Duodenal mucosa (tissue), 2 donors: ENCODE measurements at regions not wholly inside any gene's neighbourhood (a gene's known extent, or its start where the extent isn't known, plus 50 kb on each side); places are given as distances from the start of the nearest gene placed in this dataset.

Source experiments
- H3K27ac ChIP-seq: one replicate; pipeline ENCODE4 v1.7.0; 2013; ENCODE audit warnings: low read depth, low read length
- H3K27me3 ChIP-seq, 2 donors: one replicate each; pipeline ENCODE4 v1.7.0; 2013; ENCODE audit warnings: low read length in 2 of 2, control low read depth in 1 of 2; ENCODE audit not compliant: insufficient read depth in 2 of 2, control insufficient read depth in 1 of 2
- H3K36me3 ChIP-seq, 2 donors: one replicate each; pipeline ENCODE4 v1.7.0; 2013; ENCODE audit warnings: low read length in 2 of 2, control low read depth in 1 of 2; ENCODE audit not compliant: insufficient read depth in 2 of 2, control insufficient read depth in 1 of 2
- H3K4me1 ChIP-seq, 2 donors: one replicate each; pipeline ENCODE4 v1.7.0; 2013; ENCODE audit warnings: low read length in 2 of 2, control low read depth in 1 of 2; ENCODE audit not compliant: insufficient read depth in 2 of 2, control insufficient read depth in 1 of 2
- H3K4me3 ChIP-seq, 2 donors: one replicate each; pipeline ENCODE4 v1.7.0; 2013; ENCODE audit warnings: low read length in 2 of 2, low read depth in 1 of 2
- H3K9ac ChIP-seq, 2 donors: one replicate each; pipeline ENCODE4 v1.7.0; 2013; ENCODE audit warnings: low read length in 2 of 2, low read depth in 1 of 2
- H3K9me3 ChIP-seq, 2 donors: one replicate each; pipeline ENCODE4 v1.7.0; 2013; ENCODE audit warnings: low read length in 2 of 2, control low read depth in 1 of 2; ENCODE audit not compliant: control insufficient read depth in 1 of 2

GRCh38 chr2:12284037-12284436 lies 432.7 kb upstream of the TRIB2 start:
- no peaks in the 10 kb centered on the region for H3K4me1 ChIP-seq
- no peak overlapping the region for H3K4me3 ChIP-seq
- no peaks in the 10 kb centered on the region for H3K36me3 ChIP-seq
- no peaks in the 10 kb centered on the region for H3K27me3 ChIP-seq
- H3K27ac ChIP-seq = no peak overlapping the region
- no peak overlapping the region for H3K9ac ChIP-seq
- H3K9me3 ChIP-seq = no peaks in the 10 kb centered on the region

- Histone ChIP-seq H3K36me3 (no peaks in the 10 kb centered on the region), H3K27ac (no peak overlapping the region), H3K4me3 (no peak overlapping the region), H3K9me3 (no peaks in the 10 kb centered on the region), H3K27me3 (no peaks in the 10 kb centered on the region), H3K9ac (no peak overlapping the region), H3K4me1 (no peaks in the 10 kb centered on the region)
These were observed 432.2 kb upstream of the TRIB2 start for GRCh38 chr2:12284487-12284886.

GRCh38 chr2:12286347-12286746 lies 430.4 kb upstream of the TRIB2 start:
- H3K4me1 ChIP-seq = no peaks in the 10 kb centered on the region
- H3K27me3 ChIP-seq = no peaks in the 10 kb centered on the region
- no peaks in the 10 kb centered on the region for H3K9me3 ChIP-seq
- no peaks in the 10 kb centered on the region for H3K36me3 ChIP-seq
- H3K9ac ChIP-seq = no peak overlapping the region
- no peak overlapping the region for H3K4me3 ChIP-seq
- H3K27ac ChIP-seq = no peak overlapping the region

- Histone ChIP-seq H3K4me3 (no peak overlapping the region), H3K36me3 (no peaks in the 10 kb centered on the region), H3K27ac (no peak overlapping the region), H3K9me3 (no peaks in the 10 kb centered on the region), H3K4me1 (no peaks in the 10 kb centered on the region), H3K27me3 (no peaks in the 10 kb centered on the region), H3K9ac (no peak overlapping the region)
These were observed 429.4 kb upstream of the TRIB2 start for GRCh38 chr2:12287220-12287751.

GRCh38 chr2:12288048-12288447 lies 428.7 kb upstream of the TRIB2 start:
- no peaks in the 10 kb centered on the region for H3K36me3 ChIP-seq
- no peak overlapping the region for H3K4me3 ChIP-seq
- no peaks in the 10 kb centered on the region for H3K27me3 ChIP-seq
- no peak overlapping the region for H3K9ac ChIP-seq
- no peaks in the 10 kb centered on the region for H3K9me3 ChIP-seq
- H3K27ac ChIP-seq = no peak overlapping the region
- no peaks in the 10 kb centered on the region for H3K4me1 ChIP-seq

GRCh38 chr2:12289120-12289802 lies 427.5 kb upstream of the TRIB2 start:
- Histone ChIP-seq H3K4me1 (no peaks in the 10 kb centered on the region), H3K9ac (no peak overlapping the region), H3K36me3 (no peaks in the 10 kb centered on the region), H3K4me3 (no peak overlapping the region), H3K9me3 (no peaks in the 10 kb centered on the region), H3K27ac (no peak overlapping the region), H3K27me3 (no peaks in the 10 kb centered on the region)

GRCh38 chr2:12291303-12291702 lies 425.4 kb upstream of the TRIB2 start:
- H3K27me3 ChIP-seq = no peaks in the 10 kb centered on the region
- H3K4me3 ChIP-seq = no peak overlapping the region
- no peaks in the 10 kb centered on the region for H3K9me3 ChIP-seq
- H3K9ac ChIP-seq = no peak overlapping the region
- H3K36me3 ChIP-seq = no peaks in the 10 kb centered on the region
- no peaks in the 10 kb centered on the region for H3K4me1 ChIP-seq
- no peak overlapping the region for H3K27ac ChIP-seq

- no peaks in the 10 kb centered on the region for H3K27me3 ChIP-seq
- H3K9me3 ChIP-seq = no peaks in the 10 kb centered on the region
- H3K4me3 ChIP-seq = no peak overlapping the region
- H3K4me1 ChIP-seq = no peaks in the 10 kb centered on the region
- H3K9ac ChIP-seq = no peak overlapping the region
- no peak overlapping the region for H3K27ac ChIP-seq
- no peaks in the 10 kb centered on the region for H3K36me3 ChIP-seq
These were observed 422.9 kb upstream of the TRIB2 start for GRCh38 chr2:12293874-12294273.

- H3K9ac ChIP-seq = no peak overlapping the region
- no peaks in the 10 kb centered on the region for H3K4me1 ChIP-seq
- no peaks in the 10 kb centered on the region for H3K9me3 ChIP-seq
- no peak overlapping the region for H3K27ac ChIP-seq
- no peaks in the 10 kb centered on the region for H3K27me3 ChIP-seq
- H3K4me3 ChIP-seq = no peak overlapping the region
- H3K36me3 ChIP-seq = no peaks in the 10 kb centered on the region
These were observed 420.7 kb upstream of the TRIB2 start for GRCh38 chr2:12295856-12296519.

GRCh38 chr2:12296915-12297314 lies 419.8 kb upstream of the TRIB2 start:
- no peak overlapping the region for H3K9ac ChIP-seq
- H3K27ac ChIP-seq = no peak overlapping the region
- no peak overlapping the region for H3K4me3 ChIP-seq
- no peaks in the 10 kb centered on the region for H3K9me3 ChIP-seq
- no peaks in the 10 kb centered on the region for H3K36me3 ChIP-seq
- no peaks in the 10 kb centered on the region for H3K4me1 ChIP-seq
- no peaks in the 10 kb centered on the region for H3K27me3 ChIP-seq
